NCI-H187 treated with DMSO at 0.1 percent for 48 hours (cell line): ENCODE measurements at regions not wholly inside any gene's neighbourhood (a gene's known extent, or its start where the extent isn't known, plus 50 kb on each side); places are given as distances from the start of the nearest gene placed in this dataset.

ENCODE experiments used
- DNase-seq: peaks from one replicate; lab custom pipeline; 2025; lab: John Stamatoyannopoulos, UW

DNA sequence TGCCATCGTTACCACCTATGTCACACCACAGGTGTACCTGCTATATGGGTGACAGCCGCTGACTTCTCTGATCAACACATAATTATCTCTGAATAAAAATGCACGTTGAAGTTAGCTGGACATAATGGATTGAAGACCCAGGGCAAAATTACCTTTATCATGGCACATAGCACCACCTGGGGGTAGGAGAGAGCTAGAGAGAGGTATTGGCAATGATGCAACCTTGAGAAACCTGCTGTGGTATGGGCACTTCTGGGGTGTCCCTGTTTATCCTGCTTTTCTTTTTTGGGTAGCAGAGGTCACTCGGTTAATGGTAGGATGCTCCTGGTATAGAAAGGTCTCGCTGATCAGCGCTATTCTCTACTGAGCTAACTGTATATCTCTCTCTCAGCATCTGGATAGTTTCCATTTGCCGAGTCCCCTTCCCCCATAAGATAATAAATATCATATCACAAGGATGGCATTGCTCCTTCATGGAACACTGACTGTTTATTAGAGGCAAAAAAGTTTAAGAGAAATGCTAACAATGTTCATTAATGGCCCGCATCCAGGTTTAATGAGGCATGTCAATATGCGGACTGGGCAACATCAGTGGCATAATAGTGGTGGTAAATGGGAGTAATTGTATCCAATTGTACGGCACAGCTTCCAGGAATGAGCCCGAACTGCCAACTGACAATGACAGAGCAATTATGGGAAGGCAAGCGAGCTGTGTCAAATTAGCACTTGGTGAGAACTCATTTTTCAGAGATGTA is 323.1 kb downstream of the TFEC start:
- peak; percentile 78 for DNase-seq

DNA sequence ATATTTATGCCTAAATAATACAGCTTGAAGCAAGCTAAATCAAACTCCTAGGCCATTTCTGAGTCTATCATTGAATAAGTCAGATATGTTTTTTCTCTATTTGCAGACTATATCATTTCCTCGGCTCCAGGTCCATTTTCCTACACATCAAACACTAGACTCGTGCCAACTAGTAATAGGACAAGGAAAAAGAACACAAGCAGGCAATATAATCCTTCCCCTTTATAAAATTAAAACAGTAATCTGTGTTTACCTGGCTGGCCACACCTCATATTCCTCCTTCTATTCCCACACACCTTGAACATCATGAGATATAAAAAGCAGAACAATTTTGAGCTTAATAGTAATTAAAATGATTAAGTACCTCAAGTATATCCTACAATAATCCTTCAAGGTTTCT is 325.7 kb downstream of the TFEC start:
- DNase-seq = no peak

DNA sequence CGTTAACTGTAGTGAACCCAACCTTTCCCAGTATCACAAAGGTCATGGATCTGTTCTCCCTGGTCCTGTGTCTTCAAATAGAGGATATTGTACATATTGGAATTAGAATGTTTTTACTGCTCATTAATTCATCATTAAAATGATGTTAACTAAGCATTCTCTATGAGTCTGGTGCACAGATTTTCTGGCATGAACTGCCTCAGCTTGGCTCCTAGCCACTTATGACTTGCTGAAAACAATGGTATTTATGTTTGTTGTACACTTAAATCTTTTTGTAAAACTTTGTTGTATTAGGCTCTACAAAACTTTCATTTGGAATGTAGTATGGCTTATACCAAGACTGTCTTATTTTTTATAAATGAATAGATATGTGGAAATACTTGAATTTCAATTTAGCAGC is 329.4 kb downstream of the TFEC start:
- DNase-seq = no peak

DNA sequence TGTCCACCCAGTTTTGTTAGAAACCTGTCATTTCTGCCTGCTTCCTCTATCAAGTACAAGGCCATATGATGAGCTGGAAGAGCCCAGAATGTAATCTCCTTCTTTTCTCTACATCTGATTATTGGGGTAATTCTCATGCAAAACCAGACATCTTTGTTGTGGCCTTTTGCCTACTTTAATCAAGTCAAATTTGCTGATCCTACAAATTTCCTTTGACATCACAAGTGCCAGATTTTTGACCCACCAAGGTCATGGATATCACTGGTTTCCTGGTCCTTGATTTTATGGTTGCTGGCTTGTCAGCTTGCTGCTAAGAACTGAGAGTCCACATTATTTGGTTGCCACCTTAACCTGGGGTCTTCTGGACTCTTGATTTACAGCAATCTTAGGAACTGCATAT is 336.1 kb downstream of the TFEC start:
- DNase-seq = no peak

DNA sequence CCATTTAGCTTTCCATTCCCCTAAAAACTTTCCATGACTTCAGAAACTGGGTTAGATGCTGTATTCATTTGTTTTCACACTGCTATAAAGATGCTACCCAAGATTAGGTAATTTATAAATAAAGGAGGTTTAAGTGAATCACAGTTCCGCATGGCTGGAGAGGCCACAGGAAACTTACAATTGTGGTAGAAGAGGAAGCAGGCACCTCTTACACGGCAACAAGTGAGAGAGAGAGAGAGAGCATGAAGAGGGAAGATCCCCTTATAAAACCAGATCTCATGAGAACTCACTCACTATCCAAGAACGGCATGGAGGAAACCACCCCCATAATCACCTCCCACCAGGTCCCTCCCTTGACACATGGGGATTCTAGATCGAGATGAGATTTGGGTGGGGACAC is 336.8 kb downstream of the TFEC start:
- DNase-seq = no peak

DNA sequence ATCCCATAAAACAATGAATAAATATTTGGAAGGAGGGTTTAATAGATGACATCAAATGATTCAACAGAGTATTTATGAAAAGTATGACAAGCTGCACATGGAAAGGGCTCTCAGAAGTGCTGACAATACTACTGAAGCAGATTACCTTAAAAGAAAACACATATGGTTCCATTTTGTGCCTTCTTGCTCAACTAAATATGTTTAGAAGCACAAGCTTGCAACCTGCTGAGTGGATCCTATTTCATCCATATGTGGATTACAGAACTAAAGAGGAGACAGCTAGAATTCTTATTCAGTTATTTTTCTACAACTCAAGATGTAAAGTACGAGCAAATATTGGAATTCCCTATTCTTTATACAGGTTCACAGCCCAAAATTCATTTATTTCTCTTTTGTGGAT is 340.6 kb downstream of the TFEC start:
- DNase-seq = no peak

DNA sequence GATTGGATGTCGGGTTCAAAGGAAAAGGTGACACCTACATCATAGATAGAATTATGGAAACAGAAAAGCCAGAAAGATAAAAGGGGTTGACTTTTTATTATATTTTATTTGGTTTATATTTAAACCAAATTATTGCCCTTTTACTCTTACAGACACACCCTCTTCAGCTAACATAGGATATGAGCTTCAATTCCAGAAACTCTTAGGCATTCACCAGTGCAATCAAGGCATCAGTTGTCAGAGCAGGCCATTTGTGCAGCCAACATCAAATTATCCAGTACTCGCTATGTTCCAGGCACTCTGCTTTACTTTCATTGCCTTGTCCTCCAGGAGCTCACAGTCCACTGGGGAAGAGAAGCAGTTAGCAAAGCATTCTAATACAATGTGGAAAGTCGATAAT is 347.5 kb downstream of the TFEC start:
- no peak for DNase-seq

DNA sequence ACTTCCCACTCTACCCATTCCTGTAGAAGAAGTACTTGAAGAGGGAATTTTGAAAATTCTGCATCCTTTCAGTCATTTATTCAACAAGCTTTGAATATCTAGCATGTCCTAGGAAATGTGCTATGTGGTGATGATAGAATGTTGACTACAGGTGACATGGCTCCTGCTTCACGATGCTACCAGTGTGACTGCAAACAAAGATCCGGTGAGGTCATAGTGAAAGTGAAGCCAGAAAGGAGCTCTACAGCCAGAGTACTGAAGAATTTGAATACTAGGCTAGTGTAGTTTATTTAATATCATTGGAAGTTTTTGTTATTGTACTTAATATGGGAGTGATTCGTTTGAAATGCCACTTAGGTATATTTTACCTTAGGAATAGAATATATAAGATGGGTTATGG is 348.1 kb downstream of the TFEC start:
- no peak for DNase-seq

DNA sequence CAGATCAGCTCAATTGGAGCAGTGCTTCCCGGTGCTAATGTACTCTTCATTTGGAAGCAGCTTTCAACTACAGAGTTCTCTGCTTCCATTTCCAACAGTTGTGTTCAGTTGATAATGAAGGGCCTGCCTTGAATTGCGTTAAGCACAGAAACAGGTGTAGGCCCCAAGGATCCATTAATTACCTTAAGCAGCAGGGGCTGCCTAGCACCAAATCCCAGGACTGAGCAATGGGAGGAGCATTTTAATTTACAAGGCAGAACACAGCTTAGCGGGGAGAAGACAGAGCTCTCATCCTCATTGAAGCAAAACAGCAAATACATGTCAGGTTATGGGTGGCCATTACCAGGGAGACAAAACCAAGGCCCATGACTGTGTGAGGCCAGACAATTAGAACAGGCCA is 349.6 kb downstream of the TFEC start:
- peak; percentile 67 for DNase-seq

DNA sequence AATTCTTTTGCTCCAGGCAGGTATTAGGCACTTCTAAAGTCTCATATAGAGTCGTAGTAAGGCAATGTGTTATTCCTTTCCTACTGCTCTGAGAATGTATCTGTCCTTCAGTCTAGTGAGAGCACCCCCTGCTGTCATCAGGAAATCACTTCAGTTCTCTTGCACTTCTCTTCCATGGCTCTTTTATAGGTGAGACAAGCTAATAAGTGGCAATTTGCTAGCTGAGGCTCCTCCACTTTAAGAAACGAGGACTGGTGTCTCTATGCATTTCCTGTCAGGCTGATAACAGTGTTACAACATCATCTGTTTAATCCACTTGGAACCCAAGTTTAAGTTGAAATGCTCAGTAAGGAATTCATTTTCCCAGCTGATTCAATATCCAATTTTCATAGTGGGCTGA is 350.6 kb downstream of the TFEC start:
- DNase-seq = no peak

DNA sequence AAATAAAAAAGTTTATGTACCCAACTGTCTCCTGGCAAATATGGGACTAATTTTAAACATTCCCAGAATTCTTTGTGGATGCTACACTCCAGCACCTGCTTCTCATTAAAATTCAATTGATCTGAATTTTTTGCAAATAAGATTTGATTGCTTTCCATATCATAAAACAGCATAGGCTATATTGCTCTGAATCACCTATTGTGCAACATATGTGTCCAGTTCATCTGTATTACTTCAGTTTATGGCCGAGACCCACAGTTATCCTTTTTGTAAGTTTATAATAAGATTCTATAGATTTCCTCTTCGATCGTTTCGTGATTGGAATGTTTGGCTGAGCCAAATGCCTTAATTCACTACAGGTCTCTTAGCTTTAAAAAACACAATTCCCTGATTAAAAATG is 351.1 kb downstream of the TFEC start:
- no peak for DNase-seq

DNA sequence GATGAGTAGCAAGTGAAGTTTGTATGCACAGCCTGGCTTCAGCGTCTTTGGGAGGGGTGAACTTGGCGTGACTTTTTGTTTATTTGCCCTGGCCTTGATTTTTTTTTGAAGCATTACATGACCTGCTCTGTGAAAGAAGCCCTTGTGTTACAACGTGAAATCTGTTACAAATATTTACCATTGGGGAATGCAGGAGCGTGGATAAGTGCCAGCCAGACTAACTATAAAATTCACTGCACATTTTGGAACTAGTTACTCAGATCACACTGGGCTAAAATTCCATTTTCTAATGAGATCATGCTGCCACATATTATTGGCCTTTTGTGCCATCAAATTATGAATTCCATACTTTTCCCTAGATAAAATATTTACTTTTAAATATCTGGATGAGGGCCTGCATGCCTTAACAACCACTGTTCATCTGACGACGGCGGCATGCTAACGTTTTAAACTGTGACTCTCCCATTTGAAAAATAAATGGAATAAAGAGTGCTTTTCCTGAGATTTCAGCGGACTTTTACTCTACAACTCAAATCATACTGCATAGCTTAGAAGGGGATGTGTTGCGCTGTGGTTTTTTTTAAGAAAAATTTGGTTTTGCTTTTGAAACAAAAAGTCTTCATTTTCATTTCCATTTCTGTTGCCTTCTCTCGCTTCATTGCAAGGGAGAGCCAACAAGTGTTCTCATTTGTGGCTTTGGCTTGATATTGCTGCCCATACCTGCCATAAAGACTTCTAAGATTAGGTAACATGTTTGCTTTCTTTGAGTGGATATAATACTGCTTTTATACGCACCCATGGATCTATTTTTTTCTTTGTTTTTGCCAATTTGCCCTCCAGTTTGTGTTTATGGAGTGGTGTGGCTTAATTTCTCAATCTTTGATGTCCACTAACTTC is 352.2 kb downstream of the TFEC start:
- no peak for DNase-seq

DNA sequence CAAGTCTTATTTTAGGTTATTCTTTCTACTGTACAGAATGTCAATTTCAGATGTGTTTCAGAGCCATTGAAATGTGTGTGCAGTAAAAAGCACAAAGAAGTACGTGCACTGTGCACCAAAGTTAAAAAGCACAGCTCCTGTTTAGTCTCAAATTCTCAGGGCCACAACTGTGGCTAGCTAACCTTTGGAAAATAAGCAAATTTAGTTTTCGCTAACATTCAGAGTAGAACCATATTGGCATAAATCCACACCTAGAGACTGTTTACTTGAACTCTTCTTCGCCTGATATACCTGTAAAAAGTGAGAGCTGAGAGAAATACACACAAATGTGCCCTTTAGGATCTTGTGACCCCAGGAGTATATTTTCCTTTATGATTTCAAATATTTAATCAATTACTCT is 353.9 kb downstream of the TFEC start:
- no peak for DNase-seq

DNA sequence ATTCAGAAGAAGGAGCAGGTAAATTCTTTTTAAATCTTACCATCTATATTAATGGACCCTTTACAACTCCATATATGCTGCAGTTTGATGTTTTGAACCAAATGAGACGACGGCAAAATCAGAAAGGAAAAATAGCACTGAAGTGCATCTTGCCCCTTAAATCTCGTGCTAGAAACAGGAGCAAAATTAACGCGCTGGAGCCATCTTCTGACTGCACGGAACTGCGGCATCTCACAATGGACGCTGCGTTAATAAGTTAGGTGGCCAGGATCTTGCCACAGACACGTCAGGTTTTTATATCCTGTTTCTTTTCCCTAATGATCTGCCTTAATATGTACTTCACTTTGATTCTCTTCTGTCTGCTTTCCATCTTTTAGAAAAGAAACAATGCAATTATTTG is 354.5 kb downstream of the TFEC start:
- DNase-seq = no peak

DNA sequence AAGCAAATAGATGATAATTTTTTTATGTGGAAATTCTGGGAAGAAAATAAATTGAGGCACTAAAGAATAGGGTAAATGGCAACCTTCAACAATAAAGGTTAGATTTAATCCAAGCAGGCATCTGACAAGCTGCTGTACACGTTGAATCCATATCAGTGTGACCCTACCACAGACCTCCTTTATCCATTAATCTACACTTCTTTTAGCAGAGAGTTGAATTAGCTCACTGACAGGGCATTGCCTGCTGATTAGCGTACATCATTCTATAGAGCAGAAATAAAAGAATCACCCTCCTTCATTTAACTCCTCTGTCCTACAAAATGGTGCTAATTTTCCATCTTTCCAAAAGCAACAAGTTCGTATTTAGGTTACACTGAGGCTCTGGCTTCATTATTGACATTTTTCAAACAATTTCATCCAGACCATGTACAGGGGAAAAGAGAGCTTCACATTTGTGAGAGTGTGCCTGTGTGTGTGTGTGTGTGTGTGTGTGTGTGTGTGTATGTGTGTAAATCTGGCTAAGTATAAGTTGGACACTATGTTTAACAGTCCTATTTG is 356.0 kb downstream of the TFEC start:
- no peak for DNase-seq

DNA sequence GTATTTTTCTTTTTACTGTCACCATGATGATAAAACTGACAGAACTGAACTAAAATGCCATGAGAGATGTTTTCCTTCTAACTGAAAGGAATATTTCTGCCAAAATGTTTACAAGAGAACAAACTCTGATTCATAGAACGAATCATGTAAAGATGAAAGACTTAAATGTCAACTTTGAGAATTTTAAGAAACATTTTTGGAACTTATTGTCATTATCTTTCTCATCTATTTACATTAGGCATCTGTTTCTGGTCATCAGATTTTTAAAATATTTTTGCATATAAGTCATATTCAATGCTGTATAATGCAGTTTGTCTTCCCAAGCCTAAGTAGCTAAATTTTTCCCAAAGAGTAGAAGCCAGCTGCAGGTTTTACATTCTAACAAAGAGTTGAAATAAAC is 358.5 kb downstream of the TFEC start:
- no peak for DNase-seq

DNA sequence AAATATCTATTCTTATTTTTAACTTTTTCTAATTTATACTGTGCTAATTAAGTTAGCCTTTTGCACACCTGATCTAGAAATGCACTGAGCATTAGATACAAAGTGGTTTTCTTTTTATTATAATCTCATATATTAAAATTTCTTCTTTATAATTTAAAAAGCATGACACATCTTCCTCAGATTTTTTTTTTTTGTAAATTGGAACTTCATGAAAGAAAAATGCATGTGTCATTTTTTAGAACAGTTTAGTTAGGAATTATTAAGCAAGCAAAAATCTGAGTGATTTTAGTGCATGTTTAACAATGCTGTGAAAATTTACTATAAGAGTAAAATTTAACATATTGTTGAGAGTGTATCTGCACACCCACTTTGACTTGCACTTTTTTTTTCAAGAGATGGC is 367.9 kb downstream of the TFEC start:
- DNase-seq = no peak

DNA sequence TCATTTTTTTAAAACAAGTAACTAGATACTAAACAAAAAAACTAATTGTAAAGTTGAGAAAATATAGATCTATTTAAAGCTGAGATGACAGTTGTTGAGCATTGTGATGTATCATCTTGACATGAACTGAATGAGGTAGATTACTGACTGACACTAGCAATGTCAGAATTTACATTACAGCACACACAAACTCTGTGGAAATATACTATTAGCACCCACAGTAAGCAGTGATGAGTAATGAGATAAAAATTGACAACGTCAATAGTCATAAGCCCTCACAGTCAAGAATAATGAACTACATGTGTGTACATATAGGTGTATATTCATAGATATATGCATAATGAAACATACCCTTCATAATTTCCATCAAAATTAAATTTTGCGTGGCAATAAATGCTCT is 368.4 kb downstream of the TFEC start:
- no peak for DNase-seq

DNA sequence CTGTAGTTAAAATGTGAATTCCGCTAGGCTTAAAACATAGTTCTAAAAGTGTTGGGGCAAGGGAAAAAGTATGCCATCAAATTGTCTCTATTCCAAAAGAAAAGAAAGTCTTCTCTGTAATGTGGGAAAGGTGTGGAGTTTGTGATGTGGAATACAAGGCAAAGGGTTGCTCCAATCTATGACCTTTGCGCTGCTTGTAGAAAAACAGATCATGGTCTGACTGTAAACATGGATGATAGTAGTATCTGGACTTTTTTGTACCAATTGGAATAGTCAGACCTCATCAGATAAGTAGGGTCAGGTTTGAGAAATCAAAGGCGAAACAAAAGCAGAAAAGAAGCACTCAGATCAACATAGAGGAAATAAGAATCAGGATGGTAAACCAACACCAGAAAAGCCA is 372.3 kb downstream of the TFEC start:
- DNase-seq = no peak

DNA sequence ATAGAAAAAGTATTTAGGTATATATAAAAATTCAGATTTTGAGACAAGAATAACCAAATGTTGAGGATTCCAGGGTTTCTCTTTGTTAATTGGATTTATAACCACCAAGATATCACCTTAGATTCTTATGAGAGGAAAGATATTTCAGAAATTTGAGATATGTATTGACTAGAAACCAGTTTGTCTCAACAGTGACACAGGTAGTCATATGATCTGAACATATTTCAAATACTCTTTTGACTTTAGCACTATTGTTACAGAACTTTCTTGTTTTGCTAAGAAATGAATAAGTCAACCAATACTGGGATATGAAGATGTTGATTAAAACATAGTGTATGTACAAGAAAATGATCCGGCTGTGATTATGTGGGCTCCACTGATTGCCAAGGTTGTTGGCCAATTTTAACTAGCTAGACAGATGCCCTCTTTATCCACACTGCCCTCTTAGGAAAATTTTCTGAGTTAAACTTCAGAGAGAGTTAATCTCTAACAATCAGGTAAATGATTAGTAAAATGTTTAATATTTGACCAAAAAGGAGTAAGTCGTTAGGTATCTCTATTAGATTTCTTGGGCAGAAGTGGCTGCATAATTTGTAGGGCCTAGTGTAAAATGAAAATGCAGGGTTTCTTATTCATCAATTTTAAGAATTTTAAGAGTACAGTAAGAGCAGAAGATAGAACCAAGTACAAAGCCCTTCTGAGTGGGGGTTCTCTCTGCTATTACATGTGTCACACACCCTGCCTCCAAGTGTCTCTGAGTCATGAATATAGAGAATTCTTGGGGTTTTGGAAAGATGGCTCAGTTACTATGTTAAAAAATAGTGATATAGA is 376.0 kb downstream of the TFEC start:
- no peak for DNase-seq

DNA sequence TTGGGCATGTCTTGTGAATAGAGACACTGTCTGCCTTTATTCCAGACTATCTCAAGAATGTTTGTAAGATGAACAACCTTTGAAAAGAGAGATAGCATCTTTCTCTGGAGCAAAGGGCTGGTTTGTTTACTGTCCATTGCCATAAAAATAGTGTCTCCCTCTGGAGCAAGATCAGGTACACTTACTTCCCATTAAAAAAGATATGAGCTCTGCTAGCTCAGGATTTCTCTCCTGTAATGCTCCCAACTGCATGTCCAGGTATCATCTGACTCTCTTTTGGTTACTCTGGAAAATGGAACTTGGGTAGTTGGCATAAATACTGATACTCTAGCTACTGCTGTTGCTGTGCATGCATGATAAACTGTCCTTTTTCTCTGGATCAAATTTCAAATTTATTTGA is 381.1 kb downstream of the TFEC start:
- no peak for DNase-seq

DNA sequence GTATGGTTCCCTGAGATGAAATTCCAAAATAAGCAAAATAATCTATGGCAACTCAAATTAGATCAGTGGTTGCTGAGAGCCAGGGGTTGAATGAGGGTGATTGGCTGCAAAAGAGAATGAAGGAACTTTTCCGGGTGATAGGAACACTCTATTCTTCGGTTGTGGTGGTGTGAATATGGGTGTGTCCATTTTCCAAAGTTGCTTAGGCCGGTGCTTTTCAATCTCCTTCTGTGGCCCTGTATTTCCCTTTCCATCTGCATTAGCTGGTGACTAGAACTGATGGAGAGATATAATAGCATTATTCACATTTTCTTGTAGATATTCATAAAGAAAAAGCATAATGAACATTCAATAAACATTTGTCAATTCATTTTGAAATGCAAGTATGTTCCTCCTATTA is 382.9 kb downstream of the TFEC start:
- DNase-seq = no peak
